ENCODE measurements at regions not wholly inside any gene's neighbourhood (a gene's known extent, or its start where the extent isn't known, plus 50 kb on each side); places are given as distances from the start of the nearest gene placed in this dataset.

GRCh38 chr13:54366728-54367127 is 1338.1 kb downstream of the OLFM4 start:
- TF ChIP-seq POLR2AphosphoS5 (IDR thresholded peaks at IDR 0.05) (no peak), CTCF (IDR thresholded peaks at IDR 0.05) (no peak), EP300 (IDR thresholded peaks at IDR 0.05) (no peak)

Measured in suprapubic skin (tissue), 4 donors.